ENCODE measurements at regions not wholly inside any gene's neighbourhood (a gene's known extent, or its start where the extent isn't known, plus 50 kb on each side); places are given as distances from the start of the nearest gene placed in this dataset.

DNA sequence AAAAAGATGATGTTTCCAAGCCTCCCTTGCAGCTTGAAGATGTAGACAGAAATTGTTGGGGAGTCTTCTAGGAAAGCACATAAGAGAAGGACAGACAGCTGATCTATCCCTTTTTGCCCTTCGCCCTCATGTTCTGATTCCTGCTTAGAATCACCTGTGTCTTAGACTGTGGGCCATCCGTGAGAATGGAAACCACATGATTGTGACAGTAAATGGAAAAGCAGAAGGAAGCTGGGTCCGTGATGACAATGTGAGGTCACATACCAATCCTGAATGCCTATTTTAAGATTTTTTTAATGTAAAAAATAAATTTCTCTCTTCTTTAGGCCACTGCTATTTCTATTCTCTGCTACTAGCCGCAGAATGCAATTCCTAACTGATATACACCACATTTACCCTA lies 67.7 kb upstream of the C1orf87 start:
- H3K4me3 ChIP-seq (IDR thresholded peaks at IDR 0.05; ENCODE audit: insufficient read depth, low read depth, low read length) = no peak overlapping the region
- H3K27me3 ChIP-seq (ENCODE audit: insufficient read depth, low read depth) = no peaks in the 10 kb centered on the region
- no peaks in the 10 kb centered on the region for H4K20me1 ChIP-seq (ENCODE audit: insufficient read depth)
- no peaks in the 10 kb centered on the region for H3K4me1 ChIP-seq (ENCODE audit: low read depth, poor library complexity, severe bottlenecking)
- no peak overlapping the region for H2AFZ ChIP-seq (ENCODE audit: low read depth)
- H3K27ac ChIP-seq = no peak overlapping the region
- H3K9ac ChIP-seq = no peak overlapping the region
- no peak overlapping the region for H3K4me2 ChIP-seq
- TF ChIP-seq, protein P1, sequence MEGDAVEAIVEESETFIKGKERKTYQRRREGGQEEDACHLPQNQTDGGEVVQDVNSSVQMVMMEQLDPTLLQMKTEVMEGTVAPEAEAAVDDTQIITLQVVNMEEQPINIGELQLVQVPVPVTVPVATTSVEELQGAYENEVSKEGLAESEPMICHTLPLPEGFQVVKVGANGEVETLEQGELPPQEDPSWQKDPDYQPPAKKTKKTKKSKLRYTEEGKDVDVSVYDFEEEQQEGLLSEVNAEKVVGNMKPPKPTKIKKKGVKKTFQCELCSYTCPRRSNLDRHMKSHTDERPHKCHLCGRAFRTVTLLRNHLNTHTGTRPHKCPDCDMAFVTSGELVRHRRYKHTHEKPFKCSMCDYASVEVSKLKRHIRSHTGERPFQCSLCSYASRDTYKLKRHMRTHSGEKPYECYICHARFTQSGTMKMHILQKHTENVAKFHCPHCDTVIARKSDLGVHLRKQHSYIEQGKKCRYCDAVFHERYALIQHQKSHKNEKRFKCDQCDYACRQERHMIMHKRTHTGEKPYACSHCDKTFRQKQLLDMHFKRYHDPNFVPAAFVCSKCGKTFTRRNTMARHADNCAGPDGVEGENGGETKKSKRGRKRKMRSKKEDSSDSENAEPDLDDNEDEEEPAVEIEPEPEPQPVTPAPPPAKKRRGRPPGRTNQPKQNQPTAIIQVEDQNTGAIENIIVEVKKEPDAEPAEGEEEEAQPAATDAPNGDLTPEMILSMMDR (conservative IDR thresholded peaks at IDR 0.05; ENCODE audit: low read depth, low read length) = no peak
- H3K79me2 ChIP-seq (ENCODE audit: insufficient read depth, low read depth) = no peaks in the 10 kb centered on the region
- no peaks in the 10 kb centered on the region for H3K36me3 ChIP-seq (ENCODE audit: insufficient read depth)

DNA sequence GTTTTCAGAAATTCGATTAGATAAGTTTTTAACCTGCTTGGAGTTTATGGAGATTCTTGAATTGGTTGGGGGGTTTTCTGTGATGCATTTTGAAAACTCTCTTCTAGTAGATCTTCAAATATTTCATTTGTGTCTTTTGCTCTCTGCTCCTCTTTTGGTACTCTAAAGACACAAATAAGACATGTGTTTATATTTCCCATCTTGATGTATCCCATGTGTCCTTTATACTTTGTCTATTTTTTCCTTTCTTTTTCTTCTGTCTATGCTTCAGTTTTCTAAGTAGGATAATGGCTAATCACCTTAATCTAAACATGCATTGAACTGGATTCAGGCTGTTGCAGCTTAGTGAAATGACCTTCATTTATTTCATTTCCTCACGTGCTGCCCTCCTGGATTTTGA lies 63.8 kb upstream of the C1orf87 start:
- no peak overlapping the region for H3K9ac ChIP-seq
- no peak overlapping the region for H3K4me2 ChIP-seq
- no peaks in the 10 kb centered on the region for H3K79me2 ChIP-seq (ENCODE audit: insufficient read depth, low read depth)
- no peaks in the 10 kb centered on the region for H4K20me1 ChIP-seq (ENCODE audit: insufficient read depth)
- TF ChIP-seq, protein P1 (conservative IDR thresholded peaks at IDR 0.05; ENCODE audit: low read depth, low read length) = no peak
- no peak overlapping the region for H3K27ac ChIP-seq
- no peak overlapping the region for H2AFZ ChIP-seq (ENCODE audit: low read depth)
- H3K27me3 ChIP-seq (ENCODE audit: insufficient read depth, low read depth) = no peaks in the 10 kb centered on the region
- no peaks in the 10 kb centered on the region for H3K4me1 ChIP-seq (ENCODE audit: low read depth, poor library complexity, severe bottlenecking)
- no peak overlapping the region for H3K4me3 ChIP-seq (IDR thresholded peaks at IDR 0.05; ENCODE audit: insufficient read depth, low read depth, low read length)
- H3K36me3 ChIP-seq (ENCODE audit: insufficient read depth) = no peaks in the 10 kb centered on the region

DNA sequence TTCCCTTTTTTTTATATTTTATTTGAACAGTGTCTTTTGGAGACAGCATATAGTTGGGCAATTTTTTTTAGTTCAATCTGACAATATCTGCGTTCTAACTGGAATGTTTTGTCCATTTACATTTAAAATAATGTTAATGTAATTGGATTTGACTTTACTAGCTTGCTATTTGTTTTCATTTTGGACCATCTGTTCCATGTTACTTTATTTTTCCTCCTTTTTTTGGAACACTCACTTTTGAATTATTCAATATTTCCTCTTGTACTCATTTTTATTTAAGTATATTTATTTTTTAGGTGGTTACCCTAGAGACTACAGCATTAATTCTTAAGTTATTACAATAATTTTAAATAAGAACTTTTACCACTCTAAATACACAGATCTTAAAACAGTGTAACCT lies 62.8 kb upstream of the C1orf87 start:
- no peak overlapping the region for H2AFZ ChIP-seq (ENCODE audit: low read depth)
- no peak overlapping the region for H3K4me2 ChIP-seq
- H3K27ac ChIP-seq = no peak overlapping the region
- no peaks in the 10 kb centered on the region for H3K27me3 ChIP-seq (ENCODE audit: insufficient read depth, low read depth)
- H3K36me3 ChIP-seq (ENCODE audit: insufficient read depth) = no peaks in the 10 kb centered on the region
- no peaks in the 10 kb centered on the region for H3K4me1 ChIP-seq (ENCODE audit: low read depth, poor library complexity, severe bottlenecking)
- no peaks in the 10 kb centered on the region for H4K20me1 ChIP-seq (ENCODE audit: insufficient read depth)
- H3K79me2 ChIP-seq (ENCODE audit: insufficient read depth, low read depth) = no peaks in the 10 kb centered on the region
- no peak overlapping the region for H3K4me3 ChIP-seq (IDR thresholded peaks at IDR 0.05; ENCODE audit: insufficient read depth, low read depth, low read length)
- H3K9ac ChIP-seq = no peak overlapping the region
- TF ChIP-seq, protein P1 (conservative IDR thresholded peaks at IDR 0.05; ENCODE audit: low read depth, low read length) = no peak

DNA sequence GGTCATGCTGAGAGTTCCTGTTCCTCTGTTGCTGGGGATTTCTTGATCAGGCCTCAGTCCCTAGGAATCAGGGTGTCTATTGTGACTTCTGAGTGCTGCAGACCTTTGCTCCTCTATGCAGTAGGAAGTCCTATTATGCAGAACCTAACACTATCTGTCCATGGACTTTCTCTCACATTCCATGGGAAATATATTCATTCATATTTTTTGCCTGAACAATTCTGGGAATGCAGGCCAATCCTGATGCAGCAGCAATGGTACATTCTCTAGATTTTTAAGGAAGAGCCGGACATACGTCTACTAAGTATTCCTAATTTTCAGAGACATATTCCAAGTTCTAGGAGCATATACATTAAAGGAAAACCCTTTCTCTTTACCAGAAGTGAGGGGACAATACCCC lies 61.1 kb upstream of the C1orf87 start:
- Histone ChIP-seq H3K4me1 (ENCODE audit: low read depth, poor library complexity, severe bottlenecking) (no peaks in the 10 kb centered on the region), H4K20me1 (ENCODE audit: insufficient read depth) (no peaks in the 10 kb centered on the region), H3K27ac (no peak overlapping the region), H3K79me2 (ENCODE audit: insufficient read depth, low read depth) (no peaks in the 10 kb centered on the region), H3K4me3 (IDR thresholded peaks at IDR 0.05; ENCODE audit: insufficient read depth, low read depth, low read length) (no peak overlapping the region), H3K27me3 (ENCODE audit: insufficient read depth, low read depth) (no peaks in the 10 kb centered on the region), H3K9ac (no peak overlapping the region), H3K36me3 (ENCODE audit: insufficient read depth) (no peaks in the 10 kb centered on the region), H2AFZ (ENCODE audit: low read depth) (no peak overlapping the region), H3K4me2 (no peak overlapping the region)
- TF ChIP-seq, protein P1 (conservative IDR thresholded peaks at IDR 0.05; ENCODE audit: low read depth, low read length) = no peak

DNA sequence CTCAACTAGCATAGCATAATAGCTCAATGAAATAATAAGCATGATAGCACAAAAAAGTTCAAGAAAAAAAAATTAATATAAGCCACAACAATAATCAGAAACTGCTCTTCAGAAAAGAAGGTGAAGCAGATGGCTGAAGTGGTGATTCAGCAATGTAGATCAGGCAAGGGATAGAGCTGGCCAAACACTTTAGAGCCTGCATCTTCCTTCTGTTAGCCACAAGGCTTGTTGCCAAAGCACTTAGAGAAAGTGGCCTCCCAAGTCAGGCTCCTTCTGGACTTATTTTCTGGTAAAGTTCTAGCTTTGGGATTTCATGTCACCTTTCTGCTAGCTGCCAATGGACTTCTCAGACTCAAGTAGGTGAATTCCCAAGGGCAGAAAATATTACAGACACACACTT lies 60.3 kb upstream of the C1orf87 start:
- no peak overlapping the region for H3K27ac ChIP-seq
- H4K20me1 ChIP-seq (ENCODE audit: insufficient read depth) = no peaks in the 10 kb centered on the region
- no peaks in the 10 kb centered on the region for H3K79me2 ChIP-seq (ENCODE audit: insufficient read depth, low read depth)
- H3K4me1 ChIP-seq (ENCODE audit: low read depth, poor library complexity, severe bottlenecking) = no peaks in the 10 kb centered on the region
- no peak overlapping the region for H3K4me2 ChIP-seq
- no peak overlapping the region for H3K9ac ChIP-seq
- no peaks in the 10 kb centered on the region for H3K27me3 ChIP-seq (ENCODE audit: insufficient read depth, low read depth)
- H2AFZ ChIP-seq (ENCODE audit: low read depth) = no peak overlapping the region
- no peak overlapping the region for H3K4me3 ChIP-seq (IDR thresholded peaks at IDR 0.05; ENCODE audit: insufficient read depth, low read depth, low read length)
- no peaks in the 10 kb centered on the region for H3K36me3 ChIP-seq (ENCODE audit: insufficient read depth)
- TF ChIP-seq, protein P1 (conservative IDR thresholded peaks at IDR 0.05; ENCODE audit: low read depth, low read length) = no peak
